ENCODE measurements at regions not wholly inside any gene's neighbourhood (a gene's known extent, or its start where the extent isn't known, plus 50 kb on each side); places are given as distances from the start of the nearest gene placed in this dataset.

DNA sequence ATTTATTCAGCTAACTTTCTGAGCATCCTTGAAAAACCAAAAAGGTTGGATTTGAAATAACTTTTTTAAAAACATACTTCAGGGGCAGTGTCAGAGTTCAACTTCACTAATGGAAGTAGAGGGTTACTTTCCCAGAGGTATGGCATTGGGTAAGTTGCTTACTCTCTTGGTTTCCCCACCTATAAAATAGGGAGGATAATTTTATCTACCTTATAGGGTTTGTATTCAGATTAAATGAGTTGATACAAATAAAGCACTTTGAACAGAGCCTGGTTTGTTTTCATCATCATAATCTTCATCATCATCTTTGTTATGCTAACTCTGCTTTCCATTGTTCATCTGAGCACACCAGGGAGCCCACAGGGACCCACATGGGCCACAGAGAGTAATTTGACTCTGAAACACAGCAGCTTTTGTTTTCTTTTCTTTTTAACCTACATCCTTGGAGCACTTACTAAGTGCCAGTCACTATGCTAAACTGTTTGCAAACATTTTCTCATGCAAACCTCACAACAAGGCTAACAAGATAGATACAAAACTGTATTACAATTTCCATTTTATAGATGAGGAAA, 179.1 kb upstream of the SLC24A2 start:
- Histone ChIP-seq H3K9me3 (ENCODE audit: control insufficient read depth, insufficient read depth, low read length) (no peaks in the 10 kb centered on the region), H3K14ac (replicated peaks; ENCODE audit: low read depth, low read length) (no peak overlapping the region), H4K91ac (ENCODE audit: insufficient read depth, low read depth, low read length) (no peak overlapping the region), H3K4me2 (ENCODE audit: low read depth, low read length) (no peak overlapping the region), H2BK20ac (ENCODE audit: low read depth, low read length) (no peak overlapping the region), H2AK5ac (ENCODE audit: low read depth, low read length) (no peak overlapping the region), H2BK15ac (ENCODE audit: low read depth, low read length) (no peak overlapping the region), H3K23ac (ENCODE audit: low read depth, low read length) (no peak overlapping the region), H3K36me3 (ENCODE audit: control insufficient read depth, insufficient read depth, low read length) (no peaks in the 10 kb centered on the region), H3K27ac (ENCODE audit: insufficient read depth, low read length) (no peak overlapping the region), H3K4me3 (ENCODE audit: insufficient read depth, low read depth, low read length) (no peak overlapping the region), H3K9ac (ENCODE audit: low read depth, low read length) (no peak overlapping the region), H2AFZ (replicated peaks; ENCODE audit: low read length, poor library complexity) (no peak overlapping the region), H3K4me1 (ENCODE audit: control insufficient read depth, insufficient read depth, low read length) (peaks cover 2% of the 10 kb centered on the region; the same call in 1 of the 2 replicates), H4K5ac (ENCODE audit: low read depth, low read length) (no peak overlapping the region), H2BK5ac (ENCODE audit: low read depth, low read length, poor library complexity, severe bottlenecking) (no peak overlapping the region), H4K20me1 (ENCODE audit: insufficient read depth, low read length) (no peaks in the 10 kb centered on the region), H2AK9ac (replicated peaks; ENCODE audit: low read depth, low read length, poor library complexity) (no peak overlapping the region), H3K9me1 (ENCODE audit: insufficient read depth, low read length) (no peaks in the 10 kb centered on the region), H4K8ac (ENCODE audit: low read depth in 2 of 2, low read length in 2 of 2) (no peak overlapping the region), H3K79me1 (ENCODE audit: low read depth in 1 of 2, low read length in 2 of 2) (no peaks in the 10 kb centered on the region), H2BK120ac (ENCODE audit: low read depth, low read length) (no peak overlapping the region), H3K27me3 (ENCODE audit: control insufficient read depth, insufficient read depth, low read length) (peaks cover 19% of the 10 kb centered on the region), H3K18ac (ENCODE audit: low read depth, low read length) (no peak overlapping the region), H3K4ac (ENCODE audit: low read depth, low read length) (no peak overlapping the region), H3K56ac (ENCODE audit: extremely low read depth, insufficient read depth, low read length) (no peak overlapping the region)
- TF ChIP-seq MAZ (IDR thresholded peaks at IDR 0.05; ENCODE audit: borderline replicate concordance, low read depth, low read length) (no peak), POLR2A (IDR thresholded peaks at IDR 0.05; ENCODE audit: low read depth, low read length) (no peak), RAD21 (IDR thresholded peaks at IDR 0.05; ENCODE audit: low read length) (no peak), SMC3 (IDR thresholded peaks at IDR 0.05; ENCODE audit: low read depth, low read length) (no peak), FOS (IDR thresholded peaks at IDR 0.05; ENCODE audit: low read depth, low read length) (no peak)
- TF ChIP-seq, protein P1, sequence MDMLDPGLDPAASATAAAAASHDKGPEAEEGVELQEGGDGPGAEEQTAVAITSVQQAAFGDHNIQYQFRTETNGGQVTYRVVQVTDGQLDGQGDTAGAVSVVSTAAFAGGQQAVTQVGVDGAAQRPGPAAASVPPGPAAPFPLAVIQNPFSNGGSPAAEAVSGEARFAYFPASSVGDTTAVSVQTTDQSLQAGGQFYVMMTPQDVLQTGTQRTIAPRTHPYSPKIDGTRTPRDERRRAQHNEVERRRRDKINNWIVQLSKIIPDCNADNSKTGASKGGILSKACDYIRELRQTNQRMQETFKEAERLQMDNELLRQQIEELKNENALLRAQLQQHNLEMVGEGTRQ (IDR thresholded peaks at IDR 0.05; ENCODE audit: low read depth, low read length): no peak
- ATAC-seq (ENCODE audit: low read depth): no peak
- ChIA-PET CTCF (no interaction called here), POLR2A (ENCODE audit: unreplicated experiment) (no interaction called here)
- dilution Hi-C loops (cut with HindIII; ENCODE audit: low sequenced_read_pairs, unreplicated experiment) (no loop called here), intact Hi-C loops (cut with micrococcal nuclease) (no loop called here), in situ Hi-C loops (cut with MboI; ENCODE audit: low sequenced_read_pairs) (no loop called here)
- BruUV-seq (replicated peaks): no TSS peak
- DNase-seq: no peak
